ENCODE measurements at regions not wholly inside any gene's neighbourhood (a gene's known extent, or its start where the extent isn't known, plus 50 kb on each side); places are given as distances from the start of the nearest gene placed in this dataset.
A peak's percentile ranks its signal among the peaks of the same experiment; 100 is the strongest.

DNA sequence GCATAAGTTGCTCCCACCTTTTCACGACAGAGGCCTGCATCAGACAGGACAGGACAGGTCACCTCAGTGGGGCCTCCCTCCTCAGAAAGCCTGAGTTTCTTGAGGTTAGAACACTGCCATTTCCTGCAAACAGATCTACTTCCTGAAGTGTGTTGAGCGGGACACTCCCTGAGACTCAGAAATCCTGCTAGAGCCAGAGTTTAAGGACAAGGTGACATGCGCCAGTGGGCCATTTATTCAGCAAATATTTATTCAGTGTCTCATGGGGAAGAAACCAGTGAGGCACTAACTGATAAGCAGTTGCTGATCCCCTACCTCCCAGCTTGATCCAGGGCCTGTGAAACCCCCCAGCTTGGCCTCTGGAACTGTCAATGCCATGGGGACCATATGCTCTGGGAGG, 454.6 kb downstream of the SOX6 start:
- no peaks in the 10 kb centered on the region for H3K27me3 ChIP-seq
- H3K36me3 ChIP-seq (replicated peaks; ENCODE audit: insufficient read depth, low read depth) = no peaks in the 10 kb centered on the region
- peak; percentile 68 for DNase-seq (ENCODE audit: low spot score)
- H3K9me3 ChIP-seq (ENCODE audit: low read depth) = no peaks in the 10 kb centered on the region
- no peak for TF ChIP-seq EZH2phosphoT487 (IDR thresholded peaks at IDR 0.05; ENCODE audit: low read depth, severe bottlenecking, unreplicated experiment)
- H2AFZ ChIP-seq = no peak overlapping the region
- peak overlapping the region; percentile 94 for H3K27ac ChIP-seq
- peak overlapping the region; percentile 26 for H3K4me2 ChIP-seq
- no peaks in the 10 kb centered on the region for H4K20me1 ChIP-seq (ENCODE audit: insufficient read depth, poor library complexity, severe bottlenecking)
- H3K9me2 ChIP-seq (replicated peaks; ENCODE audit: insufficient read depth) = no peaks in the 10 kb centered on the region
- 42% methylated on average over 3 of the region's 3 CpGs for WGBS (ENCODE audit: low lambda C conversion rate, missing lambda C conversion rate)
- H3K79me2 ChIP-seq = no peaks in the 10 kb centered on the region
- H3K4me3 ChIP-seq = no peak overlapping the region
- H3K4me1 ChIP-seq (ENCODE audit: insufficient read depth) = peaks cover 46% of the 10 kb centered on the region

DNA sequence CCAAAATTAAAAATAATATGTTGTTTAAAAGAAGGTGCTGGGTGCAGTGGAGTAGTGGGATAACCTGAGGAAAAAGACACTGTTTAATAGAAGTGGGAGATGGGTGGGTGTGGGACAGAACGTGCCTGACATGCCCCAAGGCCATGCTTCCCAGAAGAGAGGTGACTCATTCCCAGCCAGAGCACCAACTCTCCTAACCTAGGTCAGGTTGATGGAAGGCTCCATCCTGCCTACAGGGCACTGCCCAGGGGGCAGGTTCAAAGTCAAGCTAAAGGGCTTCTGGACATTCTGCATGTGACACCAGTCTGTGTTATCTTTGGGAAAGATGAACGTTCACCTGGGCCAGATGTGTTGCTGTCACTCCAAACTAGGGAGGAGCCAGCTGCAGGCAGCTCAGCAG, 453.1 kb downstream of the SOX6 start:
- Histone ChIP-seq H3K9me3 (ENCODE audit: low read depth) (no peaks in the 10 kb centered on the region), H3K79me2 (no peaks in the 10 kb centered on the region), H3K36me3 (replicated peaks; ENCODE audit: insufficient read depth, low read depth) (no peaks in the 10 kb centered on the region), H4K20me1 (ENCODE audit: insufficient read depth, poor library complexity, severe bottlenecking) (no peaks in the 10 kb centered on the region), H3K4me2 (no peak overlapping the region), H3K27ac (no peak overlapping the region), H3K4me1 (ENCODE audit: insufficient read depth) (peaks cover 36% of the 10 kb centered on the region), H2AFZ (no peak overlapping the region), H3K27me3 (no peaks in the 10 kb centered on the region), H3K9me2 (replicated peaks; ENCODE audit: insufficient read depth) (no peaks in the 10 kb centered on the region), H3K4me3 (no peak overlapping the region)
- 15% methylated on average over 2 of the region's 2 CpGs for WGBS (ENCODE audit: low lambda C conversion rate, missing lambda C conversion rate)
- DNase-seq (ENCODE audit: low spot score) = peak; percentile 32
- TF ChIP-seq EZH2phosphoT487 (IDR thresholded peaks at IDR 0.05; ENCODE audit: low read depth, severe bottlenecking, unreplicated experiment) = no peak
- TF ChIP-seq EZH2 (IDR thresholded peaks at IDR 0.05; ENCODE audit: borderline replicate concordance) = no peak
- TF ChIP-seq, protein P1, sequence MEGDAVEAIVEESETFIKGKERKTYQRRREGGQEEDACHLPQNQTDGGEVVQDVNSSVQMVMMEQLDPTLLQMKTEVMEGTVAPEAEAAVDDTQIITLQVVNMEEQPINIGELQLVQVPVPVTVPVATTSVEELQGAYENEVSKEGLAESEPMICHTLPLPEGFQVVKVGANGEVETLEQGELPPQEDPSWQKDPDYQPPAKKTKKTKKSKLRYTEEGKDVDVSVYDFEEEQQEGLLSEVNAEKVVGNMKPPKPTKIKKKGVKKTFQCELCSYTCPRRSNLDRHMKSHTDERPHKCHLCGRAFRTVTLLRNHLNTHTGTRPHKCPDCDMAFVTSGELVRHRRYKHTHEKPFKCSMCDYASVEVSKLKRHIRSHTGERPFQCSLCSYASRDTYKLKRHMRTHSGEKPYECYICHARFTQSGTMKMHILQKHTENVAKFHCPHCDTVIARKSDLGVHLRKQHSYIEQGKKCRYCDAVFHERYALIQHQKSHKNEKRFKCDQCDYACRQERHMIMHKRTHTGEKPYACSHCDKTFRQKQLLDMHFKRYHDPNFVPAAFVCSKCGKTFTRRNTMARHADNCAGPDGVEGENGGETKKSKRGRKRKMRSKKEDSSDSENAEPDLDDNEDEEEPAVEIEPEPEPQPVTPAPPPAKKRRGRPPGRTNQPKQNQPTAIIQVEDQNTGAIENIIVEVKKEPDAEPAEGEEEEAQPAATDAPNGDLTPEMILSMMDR (IDR thresholded peaks at IDR 0.05; ENCODE audit: poor library complexity) = no peak

DNA sequence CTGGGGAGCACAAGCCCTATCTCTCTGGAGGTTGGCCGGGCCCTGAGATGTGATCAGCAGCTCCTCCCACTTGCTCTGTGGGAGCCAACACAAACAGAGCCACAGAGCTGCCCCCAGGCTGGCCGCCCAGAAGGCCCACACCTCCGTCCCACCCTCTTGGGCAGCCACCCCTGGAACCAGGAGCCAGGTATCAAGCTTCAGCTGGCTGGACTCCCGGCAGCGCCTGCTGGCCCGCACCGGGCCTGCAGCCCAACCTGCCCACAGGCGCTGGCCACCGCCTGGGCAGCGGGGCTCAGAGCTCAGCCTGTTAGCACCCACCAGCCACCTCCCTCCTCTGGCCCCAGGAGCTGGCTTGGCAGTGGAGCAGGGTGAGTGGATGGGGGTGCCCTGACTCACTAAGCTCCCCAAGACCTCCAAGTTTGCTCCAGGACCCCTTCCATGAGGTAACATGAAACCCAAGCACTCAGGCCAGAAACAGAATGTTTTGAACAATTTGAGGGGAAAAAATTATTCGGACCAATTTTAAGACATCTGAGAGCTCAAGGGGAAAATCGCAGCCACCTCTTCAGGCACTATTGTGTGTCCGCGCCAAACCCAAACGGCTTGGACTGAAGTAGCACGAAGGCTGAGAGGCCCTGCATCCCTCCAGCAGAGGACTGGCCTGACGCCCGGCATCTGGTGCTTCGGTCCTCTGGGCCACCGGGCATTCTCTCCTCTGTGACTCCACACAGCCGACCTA, 450.8 kb downstream of the SOX6 start:
- Histone ChIP-seq H3K27me3 (no peaks in the 10 kb centered on the region), H3K36me3 (replicated peaks; ENCODE audit: insufficient read depth, low read depth) (no peaks in the 10 kb centered on the region), H3K79me2 (no peaks in the 10 kb centered on the region), H4K20me1 (ENCODE audit: insufficient read depth, poor library complexity, severe bottlenecking) (no peaks in the 10 kb centered on the region), H3K9me3 (ENCODE audit: low read depth) (no peaks in the 10 kb centered on the region), H2AFZ (no peak overlapping the region), H3K9me2 (replicated peaks; ENCODE audit: insufficient read depth) (no peaks in the 10 kb centered on the region), H3K27ac (no peak overlapping the region), H3K4me2 (no peak overlapping the region), H3K4me3 (no peak overlapping the region), H3K4me1 (ENCODE audit: insufficient read depth) (peaks cover 26% of the 10 kb centered on the region)
- WGBS (ENCODE audit: low lambda C conversion rate, missing lambda C conversion rate) = 88% methylated on average over 18 of the region's 21 CpGs
- no peak for TF ChIP-seq EZH2 (IDR thresholded peaks at IDR 0.05; ENCODE audit: borderline replicate concordance)
- TF ChIP-seq EZH2phosphoT487 (IDR thresholded peaks at IDR 0.05; ENCODE audit: low read depth, severe bottlenecking, unreplicated experiment) = no peak
- TF ChIP-seq, protein P1 (IDR thresholded peaks at IDR 0.05; ENCODE audit: poor library complexity) = no peak
- no peak for DNase-seq (ENCODE audit: low spot score)

DNA sequence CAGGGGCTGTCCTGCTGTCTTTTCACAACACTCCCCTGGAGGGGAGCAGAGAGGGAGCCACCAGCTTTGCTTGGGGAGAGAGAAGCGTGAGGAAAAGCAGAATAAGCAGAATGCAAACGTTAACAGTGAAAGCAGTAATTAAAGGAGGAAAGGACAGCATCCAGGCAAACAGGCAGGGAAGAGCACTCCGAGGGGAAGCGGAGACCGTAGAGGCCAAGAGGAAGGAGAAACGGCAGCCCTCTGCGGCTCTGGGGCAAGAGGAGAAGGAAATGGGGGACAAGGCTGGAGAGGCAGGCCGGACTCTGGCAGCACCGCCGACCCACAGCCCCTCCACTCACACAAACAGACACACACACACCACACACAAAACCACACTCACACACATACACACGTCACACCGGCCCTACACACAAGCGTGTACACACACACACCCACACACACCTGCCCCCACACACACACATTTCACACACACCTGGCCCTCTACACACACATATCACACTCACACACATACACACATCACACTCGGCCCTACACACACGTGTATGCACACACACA, 449.8 kb downstream of the SOX6 start:
- no peaks in the 10 kb centered on the region for H3K27me3 ChIP-seq
- no peaks in the 10 kb centered on the region for H3K9me2 ChIP-seq (replicated peaks; ENCODE audit: insufficient read depth)
- WGBS (ENCODE audit: low lambda C conversion rate, missing lambda C conversion rate) = 89% methylated on average over 15 of the region's 15 CpGs
- H3K79me2 ChIP-seq = no peaks in the 10 kb centered on the region
- no peaks in the 10 kb centered on the region for H3K36me3 ChIP-seq (replicated peaks; ENCODE audit: insufficient read depth, low read depth)
- no peaks in the 10 kb centered on the region for H3K9me3 ChIP-seq (ENCODE audit: low read depth)
- peaks cover 22% of the 10 kb centered on the region for H3K4me1 ChIP-seq (ENCODE audit: insufficient read depth)
- DNase-seq (ENCODE audit: low spot score) = no peak
- H3K4me2 ChIP-seq = no peak overlapping the region
- TF ChIP-seq, protein P1 (IDR thresholded peaks at IDR 0.05; ENCODE audit: poor library complexity) = no peak
- no peak for TF ChIP-seq EZH2 (IDR thresholded peaks at IDR 0.05; ENCODE audit: borderline replicate concordance)
- no peak for TF ChIP-seq EZH2phosphoT487 (IDR thresholded peaks at IDR 0.05; ENCODE audit: low read depth, severe bottlenecking, unreplicated experiment)
- H3K4me3 ChIP-seq = no peak overlapping the region
- no peak overlapping the region for H2AFZ ChIP-seq
- no peaks in the 10 kb centered on the region for H4K20me1 ChIP-seq (ENCODE audit: insufficient read depth, poor library complexity, severe bottlenecking)
- no peak overlapping the region for H3K27ac ChIP-seq
